GM19324 (cell line): ENCODE measurements at regions not wholly inside any gene's neighbourhood (a gene's known extent, or its start where the extent isn't known, plus 50 kb on each side); places are given as distances from the start of the nearest gene placed in this dataset.
"Not testable (repeated sequence)": the region's sequence is repeated elsewhere in the genome, so short reads cannot be mapped to it uniquely, and the experiment has no call there.

Experiments used
- ATAC-seq: cut with Tn5 transposase; IDR thresholded peaks from one replicate; pipeline ENCODE4 v1.9.1; 2021; ENCODE audit warnings: mild to moderate bottlenecking, moderate library complexity; ENCODE audit not compliant: unreplicated experiment, low FRiP score

DNA sequence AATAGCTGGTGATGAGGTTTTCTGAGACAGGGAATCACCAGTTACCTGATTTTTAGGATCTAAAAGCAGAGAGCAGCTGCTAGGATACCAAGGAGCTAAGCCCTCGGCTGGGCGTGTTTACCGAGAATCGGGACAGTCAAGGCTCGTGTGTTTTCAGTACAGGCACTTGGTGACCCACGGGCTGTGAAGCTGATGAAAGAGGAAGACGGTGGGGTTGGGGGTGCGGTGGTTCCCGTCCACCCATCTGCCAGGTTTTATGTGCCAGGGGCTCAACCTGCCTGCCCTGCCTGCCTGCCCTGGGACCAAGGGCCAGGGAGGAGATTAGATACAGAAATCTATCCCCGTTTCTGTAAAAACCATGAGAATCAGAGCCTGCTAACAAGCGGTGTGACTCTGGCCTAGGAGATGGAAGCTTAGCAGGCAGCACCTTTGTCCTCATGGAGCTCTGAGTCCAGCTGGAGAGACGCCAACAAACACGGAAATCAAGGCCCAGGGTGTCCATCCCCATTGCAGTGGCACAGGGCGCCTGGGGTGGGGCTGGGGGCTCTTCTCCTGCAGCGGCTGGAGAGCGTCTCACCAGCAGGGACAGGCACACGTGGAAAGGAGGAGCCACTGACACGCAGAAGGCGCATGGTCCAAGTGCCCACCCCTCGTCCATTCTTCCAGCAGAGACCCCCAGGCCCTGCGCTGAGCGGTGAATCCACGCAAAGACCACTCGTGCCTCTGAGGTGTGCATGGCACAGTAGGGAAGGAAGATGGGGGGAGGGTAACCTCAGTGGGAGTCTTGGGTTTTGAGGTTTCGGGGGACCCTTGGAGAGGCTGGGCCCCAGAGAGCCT, 265.0 kb upstream of the TCERG1L start:
- no peak for ATAC-seq

DNA sequence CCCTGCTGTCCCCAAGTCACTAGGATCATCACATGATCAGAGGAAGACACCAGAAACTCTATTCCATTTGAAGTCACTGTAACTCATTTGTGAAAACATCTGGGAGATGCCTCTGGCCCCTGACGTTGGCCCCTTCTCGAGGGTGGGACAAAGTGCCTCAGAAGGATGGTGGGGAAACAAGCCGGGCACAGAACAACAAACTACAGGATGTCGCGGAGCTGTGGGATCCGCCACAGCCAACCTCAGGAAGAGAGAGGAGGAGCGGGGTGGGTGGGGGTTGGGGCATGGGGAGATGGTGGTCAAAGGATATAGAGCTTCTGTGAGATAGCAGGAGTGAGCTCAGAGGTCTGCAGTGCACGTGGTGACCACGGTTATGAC, 265.6 kb upstream of the TCERG1L start:
- no peak for ATAC-seq

DNA sequence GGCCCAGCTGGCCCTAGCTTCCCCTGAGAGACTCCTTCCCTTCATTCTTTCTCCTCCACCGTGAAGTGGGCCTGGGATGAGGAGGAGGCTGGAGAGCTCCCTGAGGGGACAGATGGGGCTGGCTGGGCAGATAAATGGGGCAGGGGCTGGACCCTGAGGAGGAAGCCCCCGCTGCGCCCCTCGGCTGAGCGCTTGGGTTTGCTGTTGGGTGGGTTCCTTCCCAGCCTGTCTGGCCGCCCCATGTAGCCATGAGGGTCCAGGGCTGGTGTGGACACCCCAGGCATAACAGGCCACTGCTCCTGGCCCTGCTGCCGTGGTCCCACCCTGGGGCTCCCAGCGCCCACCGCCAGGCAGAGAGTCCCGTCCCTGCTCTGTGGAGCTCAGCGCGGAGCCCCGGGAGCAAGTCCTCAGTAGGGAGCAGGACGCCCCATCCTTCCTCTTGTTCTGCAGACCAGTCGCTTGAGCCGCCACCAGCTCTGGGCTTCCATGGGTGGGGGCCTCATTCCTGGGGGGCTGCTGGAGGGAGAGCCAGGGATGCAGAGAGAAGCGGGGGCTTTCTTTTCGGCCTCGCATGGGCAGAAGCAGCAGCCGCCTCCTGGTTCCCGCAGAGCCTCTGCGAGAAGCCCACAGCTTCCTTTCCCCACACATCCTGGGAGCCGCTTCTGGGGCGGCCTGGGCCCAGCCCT, 266.4 kb upstream of the TCERG1L start:
- no peak for ATAC-seq

DNA sequence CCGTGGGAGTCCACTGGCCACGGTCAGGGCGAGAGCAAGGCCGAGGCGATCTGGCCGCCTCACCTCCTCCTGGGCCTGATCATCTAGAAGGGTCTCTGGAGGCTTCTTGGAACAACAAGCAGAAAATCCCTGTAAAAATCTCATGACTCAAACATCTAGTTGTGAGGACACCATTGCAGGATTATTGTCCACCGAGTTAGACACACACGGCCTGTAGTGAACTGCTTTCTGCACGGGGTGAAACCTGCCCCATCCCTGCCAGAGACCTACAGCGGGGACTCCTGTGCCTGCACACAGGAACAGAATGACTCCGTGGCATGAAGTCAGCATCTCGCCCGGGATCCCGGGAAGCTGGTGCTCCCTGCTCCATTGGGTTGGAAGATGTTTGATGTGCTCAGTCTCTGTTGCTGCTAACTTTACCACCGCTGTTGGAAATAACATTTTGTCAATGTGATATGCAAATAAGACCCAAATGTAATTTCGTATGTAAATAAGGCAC, 267.0 kb upstream of the TCERG1L start:
- ATAC-seq: no peak

- ATAC-seq: no peak
Measured at GRCh38 chr10:131579251-131580071, 267.9 kb upstream of the TCERG1L start.

GRCh38 chr10:131580076-131580652, 268.6 kb upstream of the TCERG1L start:
- no peak for ATAC-seq

DNA sequence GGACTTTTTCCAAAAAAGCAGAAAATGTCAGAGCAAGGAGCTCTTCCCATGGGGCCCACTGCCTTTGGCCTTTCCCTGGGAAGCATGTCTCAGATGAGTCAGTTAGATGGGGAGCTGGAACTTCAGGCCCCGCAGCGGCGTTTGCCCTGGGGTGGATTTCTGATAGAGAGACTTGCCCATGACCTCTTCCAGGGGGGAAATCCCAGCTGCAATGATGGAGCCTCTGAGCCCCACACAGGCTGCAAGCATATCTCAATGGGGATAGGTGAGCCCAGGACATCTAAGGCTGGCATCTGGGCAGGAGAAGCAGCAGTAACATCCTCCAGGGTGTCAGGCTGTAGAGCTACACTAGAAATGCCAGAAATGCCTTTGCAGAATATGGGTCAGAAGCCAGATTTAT, 269.2 kb upstream of the TCERG1L start:
- ATAC-seq: no peak

DNA sequence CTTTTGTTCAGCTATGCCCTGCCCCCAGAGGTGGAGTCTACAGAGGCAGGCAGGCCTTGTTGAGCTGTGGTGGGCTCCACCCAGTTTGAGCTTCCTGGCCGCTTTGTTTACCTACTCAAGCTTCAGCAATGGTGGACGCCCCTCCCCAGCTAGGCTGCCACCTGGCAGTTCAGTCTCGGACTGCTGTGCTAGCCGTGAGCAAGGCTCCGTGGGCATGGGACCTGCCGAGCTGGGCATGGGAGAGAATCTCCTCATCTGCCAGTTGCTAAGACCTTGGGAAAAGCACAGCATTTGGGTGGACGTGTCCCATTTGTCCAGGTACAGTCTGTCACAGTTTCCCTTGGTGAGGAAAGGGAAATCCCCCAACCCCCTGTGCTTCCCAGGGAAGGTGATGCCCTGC, 270.0 kb upstream of the TCERG1L start:
- ATAC-seq: not testable (repeated sequence)

DNA sequence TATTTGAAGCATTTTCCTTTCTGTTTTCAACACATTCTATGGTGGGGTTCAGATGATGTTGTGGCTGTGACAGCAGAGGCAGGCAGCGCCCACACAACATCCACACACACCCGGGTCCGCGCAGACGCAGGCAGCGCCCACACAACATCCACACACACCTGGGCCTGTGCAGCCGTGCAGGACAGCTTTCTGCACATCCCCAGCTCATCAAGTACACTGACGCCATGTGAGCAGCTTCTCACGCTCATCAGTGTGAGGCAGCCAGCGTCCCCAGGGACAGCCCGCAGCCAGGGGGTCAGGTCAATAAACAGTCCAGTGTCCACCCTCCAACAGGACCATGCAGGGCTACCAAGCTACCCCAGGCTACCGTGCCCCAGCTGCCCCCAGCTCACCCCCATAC, 272.8 kb upstream of the TCERG1L start:
- ATAC-seq: no peak

DNA sequence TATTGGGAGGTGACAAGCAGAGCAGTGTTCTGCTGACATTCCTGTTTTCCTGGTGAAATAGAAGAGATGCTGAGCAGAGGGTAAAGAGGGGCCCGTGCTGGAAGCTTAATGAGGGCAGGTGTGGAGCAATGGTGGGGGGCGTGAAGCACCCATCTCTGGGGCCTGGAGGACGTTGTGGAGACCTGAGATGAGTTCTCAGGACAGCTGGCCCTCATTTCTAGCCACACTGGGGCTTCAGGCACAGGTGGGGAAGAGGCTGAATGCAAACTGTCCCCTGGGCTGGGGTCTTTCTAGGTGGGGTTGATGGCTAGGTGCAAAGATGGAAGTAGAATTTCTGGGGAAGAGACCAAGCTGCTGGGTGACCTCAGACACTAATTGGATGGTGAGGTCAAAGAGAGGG, 274.2 kb upstream of the TCERG1L start:
- no peak for ATAC-seq

DNA sequence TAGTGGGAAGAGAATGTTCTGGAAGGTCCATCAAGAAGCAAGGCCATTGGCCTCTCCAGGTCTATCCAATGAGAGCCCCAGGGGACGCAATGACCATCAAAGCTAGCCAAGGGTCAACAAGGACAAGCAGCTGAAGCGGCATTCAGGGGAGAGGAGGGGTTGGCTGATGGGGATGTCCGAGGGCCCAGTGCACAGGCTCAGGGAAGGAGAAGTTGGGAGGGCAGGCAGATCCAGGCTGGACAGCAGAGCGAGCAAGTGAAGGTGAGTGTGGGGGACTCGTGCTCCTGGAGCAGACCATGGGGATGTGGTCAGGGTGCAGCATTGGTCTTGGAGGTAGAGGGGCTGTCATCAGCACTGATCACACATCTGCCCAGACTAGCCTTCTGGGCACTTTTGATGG, 275.4 kb upstream of the TCERG1L start:
- no peak for ATAC-seq

DNA sequence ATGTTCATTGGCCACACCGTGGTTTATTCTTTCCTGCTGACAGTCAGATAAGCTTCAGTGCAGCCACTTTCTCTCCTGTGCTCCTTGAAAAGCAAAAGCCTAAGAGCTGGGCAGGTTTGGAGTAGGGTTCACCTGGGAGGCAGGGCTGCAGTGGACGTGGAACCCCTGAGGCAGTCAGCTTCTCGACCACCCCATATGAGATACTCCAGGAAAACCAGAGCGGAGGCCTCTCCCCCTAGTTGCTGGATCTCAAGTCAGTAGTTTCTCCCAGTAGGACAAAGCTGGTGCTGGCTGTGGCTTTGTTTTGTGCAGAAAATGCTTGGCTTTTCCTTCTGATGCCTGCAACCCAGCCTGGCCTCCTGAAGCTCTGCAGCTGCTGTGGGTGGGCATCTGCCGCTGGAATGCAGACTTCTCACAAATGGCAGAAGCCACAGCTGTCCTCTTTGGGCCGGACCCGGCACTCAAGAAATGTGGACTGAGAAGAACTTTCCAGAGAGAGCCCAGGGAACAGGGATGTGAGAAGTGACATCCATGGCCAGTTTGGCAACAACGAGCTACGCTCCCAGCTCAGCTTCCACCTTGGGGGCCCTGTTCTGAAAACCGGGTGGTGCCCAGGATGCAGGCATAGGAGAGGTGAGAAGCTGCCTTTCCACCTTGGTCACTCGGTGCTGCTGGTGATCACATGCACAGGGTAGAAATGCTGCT, 276.6 kb upstream of the TCERG1L start:
- ATAC-seq: no peak

- ATAC-seq: no peak
Measured at GRCh38 chr10:131588704-131589220, 277.2 kb upstream of the TCERG1L start.

GRCh38 chr10:131590567-131590966, 279.0 kb upstream of the TCERG1L start:
- ATAC-seq: no peak

DNA sequence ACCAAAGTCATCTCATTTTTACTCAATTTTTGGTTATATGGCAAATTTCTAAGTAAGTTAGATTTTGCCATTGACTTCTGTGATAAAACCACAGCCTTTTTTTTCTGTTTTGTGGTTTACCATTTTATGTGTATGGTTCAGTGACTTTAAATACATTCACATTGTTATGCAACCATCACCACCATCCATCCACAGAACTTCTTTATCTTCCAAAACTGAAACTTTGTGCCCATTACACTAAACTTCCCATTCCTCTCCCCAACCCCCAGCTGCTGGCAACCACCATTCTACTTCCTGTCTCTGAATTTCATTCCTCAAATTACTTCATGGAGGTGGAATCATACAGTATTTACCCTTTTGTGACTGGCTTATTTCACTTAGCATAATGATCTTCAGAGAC, 280.4 kb upstream of the TCERG1L start:
- ATAC-seq: no peak

DNA sequence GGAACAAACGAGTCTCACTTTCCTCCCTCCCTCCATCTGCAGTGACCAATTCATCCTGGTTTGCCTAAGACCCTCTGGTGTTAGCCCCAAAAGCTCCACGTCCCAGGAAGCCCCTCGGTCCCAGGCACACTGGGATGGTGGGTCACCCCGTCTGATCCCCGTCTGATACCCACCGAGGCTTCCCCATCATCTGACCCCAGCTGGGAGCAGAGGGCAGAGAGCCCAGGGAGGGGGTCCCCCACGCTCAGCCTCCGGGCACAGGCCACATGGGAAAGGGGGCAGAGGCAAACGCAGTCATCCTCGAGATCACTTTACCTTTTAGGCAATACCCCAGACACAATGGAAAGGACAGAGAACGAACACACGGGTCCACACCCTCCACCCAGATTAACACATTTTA, 291.6 kb upstream of the PPP2R2D start:
- no peak for ATAC-seq

- no peak for ATAC-seq
Measured at GRCh38 chr10:131615150-131615549, 285.7 kb upstream of the PPP2R2D start.

DNA sequence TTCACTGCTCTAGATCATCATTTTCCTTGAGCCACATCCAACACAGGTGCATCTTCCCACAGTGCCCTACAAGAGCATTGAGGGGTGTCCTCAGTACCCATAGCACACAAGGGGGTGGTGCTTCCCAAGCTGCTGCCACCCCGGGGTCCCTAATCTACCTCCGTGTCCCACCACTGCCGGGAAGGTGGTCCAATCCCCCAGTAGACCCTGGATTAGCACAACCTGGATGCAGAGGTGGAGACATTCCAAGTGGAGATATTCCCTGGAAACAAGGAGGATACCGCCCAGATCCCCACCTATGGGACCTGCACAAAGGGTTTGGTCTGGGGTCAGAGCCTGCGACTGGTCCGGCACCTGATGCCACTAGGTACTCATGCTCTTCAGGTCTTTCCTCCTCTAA, 284.8 kb upstream of the PPP2R2D start:
- no peak for ATAC-seq

- no peak for ATAC-seq
Measured at GRCh38 chr10:131617113-131617858, 283.5 kb upstream of the PPP2R2D start.
